Mesenchymal stem cell (in vitro differentiated cells and primary cell): ENCODE measurements at regions not wholly inside any gene's neighbourhood (a gene's known extent, or its start where the extent isn't known, plus 50 kb on each side); places are given as distances from the start of the nearest gene placed in this dataset.

Source experiments
- DNase-seq: peaks from one replicate; pipeline ENCODE4 v3.0.0-alpha.2; 2013
- H2AFZ ChIP-seq: one replicate; pipeline ENCODE4 v1.6.1; 2013; ENCODE audit warnings: low read depth, mild to moderate bottlenecking, control low read depth, inconsistent platforms, low read length, moderate library complexity
- H2AK5ac ChIP-seq: 2 replicates; pipeline ENCODE4 v1.6.1; 2013; ENCODE audit warnings: low read length, moderate library complexity, mild to moderate bottlenecking, inconsistent platforms; ENCODE audit not compliant: severe bottlenecking
- H2BK120ac ChIP-seq: one replicate; pipeline ENCODE4 v1.6.1; 2013; ENCODE audit warnings: low read depth, mild to moderate bottlenecking, inconsistent platforms, low read length, moderate library complexity
- H2BK12ac ChIP-seq, 2 experiments: one replicate each; pipeline ENCODE4 v1.6.1; 2013; ENCODE audit warnings: inconsistent platforms in 2 of 2, low read length in 2 of 2, mild to moderate bottlenecking in 2 of 2, moderate library complexity in 2 of 2, control low read depth in 1 of 2
- H2BK15ac ChIP-seq: one replicate; pipeline ENCODE4 v1.6.1; 2013; ENCODE audit warnings: mild to moderate bottlenecking, low read depth, inconsistent platforms; ENCODE audit not compliant: poor library complexity, severe bottlenecking
- H2BK5ac ChIP-seq: 2 replicates; pipeline ENCODE4 v1.6.1; 2013; ENCODE audit warnings: low read depth, mild to moderate bottlenecking, low read length, control low read depth, inconsistent platforms; ENCODE audit not compliant: poor library complexity, severe bottlenecking
- H3K14ac ChIP-seq, 2 experiments: one replicate each; pipeline ENCODE4 v1.6.1; 2013; ENCODE audit warnings: inconsistent platforms in 2 of 2, low read length in 2 of 2, control low read depth in 1 of 2, mild to moderate bottlenecking in 1 of 2, moderate library complexity in 1 of 2
- H3K18ac ChIP-seq, 2 experiments: one replicate each; pipeline ENCODE4 v1.6.1; 2013; ENCODE audit warnings: inconsistent platforms in 2 of 2, low read length in 2 of 2, control low read depth in 1 of 2, low read depth in 1 of 2, mild to moderate bottlenecking in 1 of 2
- H3K23ac ChIP-seq, 2 experiments: one replicate each; pipeline ENCODE4 v1.6.1; 2013; ENCODE audit warnings: inconsistent platforms in 2 of 2, low read length in 2 of 2, mild to moderate bottlenecking in 2 of 2, moderate library complexity in 2 of 2, control low read depth in 1 of 2
- H3K27ac ChIP-seq: 2 replicates; pipeline ENCODE4 v1.5.1; 2013; ENCODE audit warnings: mild to moderate bottlenecking, moderate library complexity, low read length, control low read depth, inconsistent platforms; ENCODE audit not compliant: poor library complexity, severe bottlenecking
- H3K27me3 ChIP-seq, 2 experiments: 2 replicates each; pipeline versions ENCODE4 v1.6.1 to v1.7.0; 2013; ENCODE audit warnings: low read length in 2 of 2, mild to moderate bottlenecking in 2 of 2, moderate library complexity in 2 of 2, control low read depth in 1 of 2, inconsistent platforms in 1 of 2; ENCODE audit not compliant: control insufficient read depth in 1 of 2, insufficient read depth in 1 of 2
- H3K36me3 ChIP-seq, 2 experiments: 2 replicates each; pipeline versions ENCODE4 v1.6.1 to v1.7.0; 2013; ENCODE audit warnings: low read length in 2 of 2, control low read depth in 1 of 2, inconsistent platforms in 1 of 2, low read depth in 1 of 2, mild to moderate bottlenecking in 1 of 2; ENCODE audit not compliant: insufficient read depth in 2 of 2, control insufficient read depth in 1 of 2
- H3K4ac ChIP-seq, 2 experiments: one replicate each; pipeline ENCODE4 v1.6.1; 2013; ENCODE audit warnings: inconsistent platforms in 2 of 2, low read length in 2 of 2, mild to moderate bottlenecking in 2 of 2, moderate library complexity in 2 of 2, control low read depth in 1 of 2, low read depth in 1 of 2
- H3K4me1 ChIP-seq: 2 replicates; pipeline ENCODE4 v1.6.1; 2013; ENCODE audit warnings: low read depth, low read length, control low read depth; ENCODE audit not compliant: control insufficient read depth, insufficient read depth
- H3K4me2 ChIP-seq: 2 replicates; pipeline ENCODE4 v1.6.1; 2013; ENCODE audit warnings: low read length, mild to moderate bottlenecking, inconsistent platforms; ENCODE audit not compliant: poor library complexity, severe bottlenecking
- H3K4me3 ChIP-seq, 2 experiments: 2 replicates each; pipeline versions ENCODE4 v1.5.1 to v1.7.0; 2013; ENCODE audit warnings: low read length in 2 of 2, mild to moderate bottlenecking in 2 of 2, control low read depth in 1 of 2, low read depth in 1 of 2; ENCODE audit not compliant: insufficient read depth in 1 of 2
- H3K79me1 ChIP-seq: replicated peaks from 2 replicates; pipeline ENCODE4 v1.6.1; 2013; ENCODE audit warnings: mild to moderate bottlenecking, control low read depth, low read length, inconsistent platforms; ENCODE audit not compliant: poor library complexity, severe bottlenecking
- H3K9ac ChIP-seq: 2 replicates; pipeline ENCODE4 v1.7.0; 2013; ENCODE audit warnings: mild to moderate bottlenecking, low read length, moderate library complexity
- H3K9me3 ChIP-seq: 2 replicates; pipeline ENCODE4 v1.7.0; 2013; ENCODE audit warnings: mild to moderate bottlenecking, low read length; ENCODE audit not compliant: control insufficient read depth
- H4K8ac ChIP-seq: one replicate; pipeline ENCODE4 v1.6.1; 2013; ENCODE audit warnings: inconsistent platforms, mild to moderate bottlenecking, low read length, moderate library complexity
- H4K91ac ChIP-seq: one replicate; pipeline ENCODE4 v1.6.1; 2013; ENCODE audit warnings: mild to moderate bottlenecking, low read length, inconsistent platforms
- WGBS: methylation state at CpG from one replicate; pipeline ENCODE4 v1.1.7; 2013; ENCODE audit warnings: mixed read lengths; 5-methylcytosine and 5-hydroxymethylcytosine counted together

GRCh38 chr13:64332048-64332447, 2898.1 kb downstream of the PCDH9 start:
- no peak overlapping the region for H3K4me2 ChIP-seq
- WGBS, result no CpG with 5 or more reads among the region's 2 CpGs

GRCh38 chr13:64327505-64328194, 2902.5 kb downstream of the PCDH9 start:
- Histone ChIP-seq H2AK5ac (no peak overlapping the region), H4K91ac (no peak overlapping the region), H2BK15ac (no peak overlapping the region), H3K9ac (no peak overlapping the region), H2BK120ac (no peak overlapping the region), H4K8ac (no peak overlapping the region), H2AFZ (no peak overlapping the region), H3K9me3 (peaks cover 6% of the 10 kb centered on the region), H3K27me3 (no peaks in the 10 kb centered on the region), H3K4me3 (no peak overlapping the region), H3K4me2 (no peak overlapping the region), H3K23ac (no peak overlapping the region), H2BK12ac (no peak overlapping the region), H3K14ac (no peak overlapping the region), H3K18ac (no peak overlapping the region), H3K27ac (no peak overlapping the region), H3K36me3 (no peaks in the 10 kb centered on the region), H2BK5ac (no peak overlapping the region), H3K4me1 (no peaks in the 10 kb centered on the region), H3K4ac (no peak overlapping the region), H3K79me1 (no peaks in the 10 kb centered on the region)
- WGBS, result 55% methylated on average over 1 of the region's 2 CpGs
- no peak for DNase-seq

More at GRCh38 chr13:64332048-64332447, 2898.1 kb downstream of the PCDH9 start:
- Histone ChIP-seq H3K27me3 (no peaks in the 10 kb centered on the region), H2BK120ac (no peak overlapping the region), H3K4me1 (no peaks in the 10 kb centered on the region), H3K79me1 (no peaks in the 10 kb centered on the region), H3K36me3 (no peaks in the 10 kb centered on the region), H3K27ac (no peak overlapping the region), H3K18ac (no peak overlapping the region), H2BK15ac (no peak overlapping the region), H3K23ac (no peak overlapping the region), H3K4me3 (no peak overlapping the region), H3K4ac (no peak overlapping the region), H4K91ac (no peak overlapping the region), H2AK5ac (no peak overlapping the region), H3K14ac (no peak overlapping the region), H2BK5ac (no peak overlapping the region), H2AFZ (no peak overlapping the region), H3K9me3 (peaks cover 16% of the 10 kb centered on the region), H3K9ac (no peak overlapping the region), H2BK12ac (no peak overlapping the region), H4K8ac (no peak overlapping the region)
- no peak for DNase-seq

- no peaks in the 10 kb centered on the region for H3K79me1 ChIP-seq
- H3K9me3 ChIP-seq, result peaks cover under 1% of the 10 kb centered on the region
- H3K4me1 ChIP-seq, result no peaks in the 10 kb centered on the region
- no peaks in the 10 kb centered on the region for H3K27me3 ChIP-seq
- no CpG with 5 or more reads among the region's 2 CpGs for WGBS
- H2BK15ac ChIP-seq, result no peak overlapping the region
- no peak overlapping the region for H4K8ac ChIP-seq
- H4K91ac ChIP-seq, result no peak overlapping the region
- no peak overlapping the region for H3K9ac ChIP-seq
- H3K4ac ChIP-seq, result no peak overlapping the region
- no peak overlapping the region for H2AFZ ChIP-seq
- no peak overlapping the region for H3K4me2 ChIP-seq
- peak; percentile 1 for DNase-seq
- no peak overlapping the region for H2BK120ac ChIP-seq
- no peak overlapping the region for H2BK12ac ChIP-seq
- H3K14ac ChIP-seq, result no peak overlapping the region
- H3K27ac ChIP-seq, result no peak overlapping the region
- no peak overlapping the region for H3K23ac ChIP-seq
- no peak overlapping the region for H2AK5ac ChIP-seq
- no peak overlapping the region for H3K18ac ChIP-seq
- no peak overlapping the region for H3K4me3 ChIP-seq
- H3K36me3 ChIP-seq, result no peaks in the 10 kb centered on the region
- H2BK5ac ChIP-seq, result no peak overlapping the region
Observed at GRCh38 chr13:64314331-64314730, 2898.7 kb upstream of the PCDH20 start.

GRCh38 chr13:64311948-64312347, 2896.3 kb upstream of the PCDH20 start:
- Histone ChIP-seq H3K36me3 (no peaks in the 10 kb centered on the region), H2BK5ac (no peak overlapping the region), H3K27ac (no peak overlapping the region), H4K8ac (no peak overlapping the region), H2AFZ (no peak overlapping the region), H3K18ac (no peak overlapping the region), H3K14ac (no peak overlapping the region), H3K4me2 (no peak overlapping the region), H2AK5ac (no peak overlapping the region), H2BK12ac (no peak overlapping the region), H3K79me1 (no peaks in the 10 kb centered on the region), H3K4me1 (no peaks in the 10 kb centered on the region), H4K91ac (no peak overlapping the region), H3K9ac (no peak overlapping the region), H3K9me3 (no peaks in the 10 kb centered on the region), H3K23ac (no peak overlapping the region), H3K4me3 (no peak overlapping the region), H3K4ac (no peak overlapping the region), H3K27me3 (no peaks in the 10 kb centered on the region), H2BK15ac (no peak overlapping the region), H2BK120ac (no peak overlapping the region)
- 100% methylated on average over 1 of the region's 3 CpGs for WGBS
- DNase-seq, result no peak
